ENCODE measurements at regions not wholly inside any gene's neighbourhood (a gene's known extent, or its start where the extent isn't known, plus 50 kb on each side); places are given as distances from the start of the nearest gene placed in this dataset.

GRCh38 chr5:131068893-131069643, 96.0 kb downstream of the HINT1 start:
- Histone ChIP-seq H3K4me2 (ENCODE audit: low read length) (no peak overlapping the region), H3K9ac (ENCODE audit: low read length) (no peak overlapping the region), H3K79me2 (ENCODE audit: insufficient read depth, low read length) (no peaks in the 10 kb centered on the region), H3K27ac (ENCODE audit: low read depth, low read length) (no peak overlapping the region), H3K9me3 (ENCODE audit: control insufficient read depth in 1 of 2, insufficient read depth in 1 of 2, low read depth in 1 of 2, low read length in 2 of 2) (no peaks in the 10 kb centered on the region), H3K9me2 (ENCODE audit: insufficient read depth) (no peaks in the 10 kb centered on the region), H4K20me1 (ENCODE audit: insufficient read depth) (no peaks in the 10 kb centered on the region), H2AFZ (ENCODE audit: low read depth, low read length, poor library complexity, severe bottlenecking) (no peak overlapping the region), H3K27me3 (ENCODE audit: insufficient read depth, low read length) (no peaks in the 10 kb centered on the region), H3K4me3 (replicated peaks in 1 of 2; ENCODE audit: low read depth in 1 of 2, low read length in 2 of 2) (no peak overlapping the region), H3K36me3 (ENCODE audit: control insufficient read depth in 1 of 2, insufficient read depth in 2 of 2, low read length in 2 of 2) (no peaks in the 10 kb centered on the region), H3K4me1 (ENCODE audit: control insufficient read depth in 1 of 2, insufficient read depth in 2 of 2, low read length in 2 of 2) (no peaks in the 10 kb centered on the region)
- RAD21 ChIA-PET (ENCODE audit: low non-redundant PET in 1 of 2, low total read pairs in 2 of 2, uncharacterized antibody in 2 of 2, unreplicated experiment in 2 of 2) = no interaction called here
- BruUV-seq (replicated peaks) = no TSS peak
- CTCF ChIA-PET = no interaction called here
- TF ChIP-seq EZH2phosphoT487 (IDR thresholded peaks at IDR 0.05; ENCODE audit: borderline replicate concordance) (no peak), CTCF (IDR thresholded peaks at IDR 0.05 in 2 of 3, conservative IDR thresholded peaks at IDR 0.05 in 1 of 3; ENCODE audit: borderline replicate concordance in 1 of 3, insufficient read depth in 1 of 3, low read depth in 2 of 3, low read length in 2 of 3) (0 out of 6 replicates have a peak, but pooled peaks of 1 of the 3 experiments have one; percentile 4)
- intact Hi-C loops (cut with micrococcal nuclease) = no loop called here
- DNase-seq (ENCODE audit: low read depth, low spot score) (no peak), ATAC-seq (no peak)
- POLR2A ChIA-PET = no interaction called here

GRCh38 chr5:131068076-131068475, 97.0 kb downstream of the HINT1 start:
- intact Hi-C loops (cut with micrococcal nuclease) = no loop called here
- Histone ChIP-seq H3K9me2 (ENCODE audit: insufficient read depth) (no peaks in the 10 kb centered on the region), H3K4me3 (replicated peaks in 1 of 2; ENCODE audit: low read depth in 1 of 2, low read length in 2 of 2) (no peak overlapping the region), H2AFZ (ENCODE audit: low read depth, low read length, poor library complexity, severe bottlenecking) (no peak overlapping the region), H4K20me1 (ENCODE audit: insufficient read depth) (no peaks in the 10 kb centered on the region), H3K4me1 (ENCODE audit: control insufficient read depth in 1 of 2, insufficient read depth in 2 of 2, low read length in 2 of 2) (no peaks in the 10 kb centered on the region), H3K27ac (ENCODE audit: low read depth, low read length) (no peak overlapping the region), H3K9me3 (ENCODE audit: control insufficient read depth in 1 of 2, insufficient read depth in 1 of 2, low read depth in 1 of 2, low read length in 2 of 2) (no peaks in the 10 kb centered on the region), H3K27me3 (ENCODE audit: insufficient read depth, low read length) (no peaks in the 10 kb centered on the region), H3K79me2 (ENCODE audit: insufficient read depth, low read length) (no peaks in the 10 kb centered on the region), H3K4me2 (ENCODE audit: low read length) (no peak overlapping the region), H3K36me3 (ENCODE audit: control insufficient read depth in 1 of 2, insufficient read depth in 2 of 2, low read length in 2 of 2) (no peaks in the 10 kb centered on the region), H3K9ac (ENCODE audit: low read length) (no peak overlapping the region)
- POLR2A ChIA-PET = no interaction called here
- DNase-seq (ENCODE audit: low read depth, low spot score) = no peak
- BruUV-seq (replicated peaks) = no TSS peak
- RAD21 ChIA-PET (ENCODE audit: low non-redundant PET in 1 of 2, low total read pairs in 2 of 2, uncharacterized antibody in 2 of 2, unreplicated experiment in 2 of 2) = no interaction called here
- TF ChIP-seq POLR2A (IDR thresholded peaks at IDR 0.05; ENCODE audit: borderline replicate concordance, extremely low read depth, insufficient read depth, insufficient read length) (no peak), FOSL1 (IDR thresholded peaks at IDR 0.05; ENCODE audit: low read depth) (no peak), SP1 (IDR thresholded peaks at IDR 0.05; ENCODE audit: low read depth) (no peak), CTCF (IDR thresholded peaks at IDR 0.05 in 2 of 3, conservative IDR thresholded peaks at IDR 0.05 in 1 of 3; ENCODE audit: borderline replicate concordance in 1 of 3, insufficient read depth in 1 of 3, low read depth in 2 of 3, low read length in 2 of 3) (no peak), POLR2AphosphoS5 (IDR thresholded peaks at IDR 0.05; ENCODE audit: low read depth, low read length) (no peak), ZBTB33 (IDR thresholded peaks at IDR 0.05; ENCODE audit: extremely low read depth, insufficient replicate concordance, low read length) (no peak)
- CTCF ChIA-PET = no interaction called here
- ATAC-seq = no peak

Data from HCT116 (cell line).